Suprapubic skin (tissue), 4 donors: ENCODE measurements at regions not wholly inside any gene's neighbourhood (a gene's known extent, or its start where the extent isn't known, plus 50 kb on each side); places are given as distances from the start of the nearest gene placed in this dataset.

ENCODE experiments used
- EP300 ChIP-seq: sonication (generic); formaldehyde crosslinking; IDR thresholded peaks from one replicate; pipeline ENCODE4 v1.6.1; 2017; ENCODE audit warnings: antibody characterized with exemption
- POLR2A ChIP-seq, 2 donors: fragments of 450-650 bp; IDR thresholded peaks; one replicate each; pipeline ENCODE4 v1.6.1; 2017; ENCODE audit warnings: antibody characterized with exemption in 2 of 2, mild to moderate bottlenecking in 2 of 2, moderate library complexity in 2 of 2
- POLR2AphosphoS5 ChIP-seq, 3 donors: sonication (generic); formaldehyde crosslinking; IDR thresholded peaks; one replicate each; pipeline ENCODE4 v1.6.1; 2017; ENCODE audit warnings: antibody characterized with exemption in 3 of 3
- TF ChIP-seq, protein P1 (sequence below), 2 donors: fragments of 200-600 bp in 1 of 2; fragments of 450-650 bp in 1 of 2; sonication (generic) in 1 of 2; IDR thresholded peaks; one replicate each; pipeline ENCODE4 v1.5.1; 2016 to 2019; ENCODE audit warnings: antibody characterized with exemption in 2 of 2, mild to moderate bottlenecking in 1 of 2, moderate library complexity in 1 of 2

DNA sequence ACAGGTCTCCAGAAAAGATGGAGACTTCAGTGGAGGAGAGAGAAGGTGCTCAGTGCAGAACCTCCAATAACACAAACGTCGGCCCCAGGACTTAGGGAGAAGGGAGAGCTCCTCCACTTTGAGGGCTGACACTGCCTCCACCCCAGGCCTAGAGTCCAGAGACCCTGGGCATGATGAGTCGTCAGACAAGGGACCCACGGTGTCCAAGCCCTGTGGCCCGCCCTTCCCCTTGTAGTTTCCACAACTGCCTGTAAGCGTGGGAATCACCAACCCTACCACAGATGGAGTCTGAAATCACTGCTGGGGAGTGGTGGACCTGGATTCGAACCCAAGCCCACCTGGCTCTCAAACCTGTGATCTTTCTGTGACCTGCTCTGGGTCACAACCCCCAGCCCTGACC lies 281.1 kb downstream of the NPHP4 start:
- TF ChIP-seq EP300 (no peak), POLR2A (IDR thresholded peaks at IDR 0.05) (no peak), POLR2AphosphoS5 (IDR thresholded peaks at IDR 0.05) (no peak)
- TF ChIP-seq, protein P1, sequence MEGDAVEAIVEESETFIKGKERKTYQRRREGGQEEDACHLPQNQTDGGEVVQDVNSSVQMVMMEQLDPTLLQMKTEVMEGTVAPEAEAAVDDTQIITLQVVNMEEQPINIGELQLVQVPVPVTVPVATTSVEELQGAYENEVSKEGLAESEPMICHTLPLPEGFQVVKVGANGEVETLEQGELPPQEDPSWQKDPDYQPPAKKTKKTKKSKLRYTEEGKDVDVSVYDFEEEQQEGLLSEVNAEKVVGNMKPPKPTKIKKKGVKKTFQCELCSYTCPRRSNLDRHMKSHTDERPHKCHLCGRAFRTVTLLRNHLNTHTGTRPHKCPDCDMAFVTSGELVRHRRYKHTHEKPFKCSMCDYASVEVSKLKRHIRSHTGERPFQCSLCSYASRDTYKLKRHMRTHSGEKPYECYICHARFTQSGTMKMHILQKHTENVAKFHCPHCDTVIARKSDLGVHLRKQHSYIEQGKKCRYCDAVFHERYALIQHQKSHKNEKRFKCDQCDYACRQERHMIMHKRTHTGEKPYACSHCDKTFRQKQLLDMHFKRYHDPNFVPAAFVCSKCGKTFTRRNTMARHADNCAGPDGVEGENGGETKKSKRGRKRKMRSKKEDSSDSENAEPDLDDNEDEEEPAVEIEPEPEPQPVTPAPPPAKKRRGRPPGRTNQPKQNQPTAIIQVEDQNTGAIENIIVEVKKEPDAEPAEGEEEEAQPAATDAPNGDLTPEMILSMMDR (IDR thresholded peaks at IDR 0.05), result no peak
